ENCODE measurements at regions not wholly inside any gene's neighbourhood (a gene's known extent, or its start where the extent isn't known, plus 50 kb on each side); places are given as distances from the start of the nearest gene placed in this dataset.
A peak's percentile ranks its signal among the peaks of the same experiment; 100 is the strongest.

- no peak for DNase-seq (ENCODE audit: extremely low spot score, insufficient read length, low read depth)
- FAIRE-seq: no peak
Observed at GRCh38 chr20:7712661-7713060, 227.6 kb downstream of the HAO1 start.

DNA sequence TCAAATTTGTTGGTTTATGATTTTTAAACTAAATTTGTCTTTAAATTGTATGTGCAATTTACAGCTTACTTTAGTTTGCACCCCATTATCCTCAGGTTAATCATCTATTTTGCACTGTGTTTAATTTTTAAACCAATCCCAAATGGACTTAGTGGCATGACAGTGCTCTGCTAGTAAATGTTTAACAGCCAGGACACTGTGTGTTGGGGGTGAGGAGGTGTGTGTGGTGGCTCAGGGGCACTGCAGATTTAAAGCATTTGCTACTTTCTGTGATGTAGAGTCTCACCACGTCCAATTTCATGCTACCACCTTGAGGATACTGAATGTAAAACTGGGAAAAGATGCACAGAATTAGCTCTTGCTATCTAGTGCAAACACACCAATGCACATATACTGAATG, 225.7 kb downstream of the HAO1 start:
- DNase-seq (ENCODE audit: extremely low spot score, insufficient read length, low read depth) (no peak), FAIRE-seq (no peak)

- FAIRE-seq (no peak), DNase-seq (ENCODE audit: extremely low spot score, insufficient read length, low read depth) (no peak)
Observed at GRCh38 chr20:7716286-7716972, 223.8 kb downstream of the HAO1 start.

DNA sequence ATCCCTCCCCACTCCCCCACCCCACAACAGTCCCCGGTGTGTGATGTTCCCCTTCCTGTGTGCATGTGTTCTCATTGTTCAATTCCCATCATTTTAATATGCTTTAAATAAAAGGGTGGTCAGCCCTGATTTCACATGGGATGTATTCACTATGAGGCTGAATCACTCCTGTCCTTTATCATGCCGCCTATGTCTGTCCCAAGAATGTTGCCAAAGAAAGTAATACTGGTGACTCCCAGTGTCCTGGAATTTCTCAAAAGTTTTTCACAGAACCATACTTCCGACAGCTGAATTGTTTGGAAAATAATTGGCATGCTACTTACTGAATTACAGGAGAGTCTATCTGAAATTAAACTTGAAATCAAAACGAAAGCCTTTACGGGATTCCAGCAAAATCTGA, 217.7 kb downstream of the HAO1 start:
- FAIRE-seq (no peak), DNase-seq (ENCODE audit: extremely low spot score, insufficient read length, low read depth) (no peak)

GRCh38 chr20:7723284-7723683, 217.0 kb downstream of the HAO1 start:
- DNase-seq (ENCODE audit: extremely low spot score, insufficient read length, low read depth): no peak

DNA sequence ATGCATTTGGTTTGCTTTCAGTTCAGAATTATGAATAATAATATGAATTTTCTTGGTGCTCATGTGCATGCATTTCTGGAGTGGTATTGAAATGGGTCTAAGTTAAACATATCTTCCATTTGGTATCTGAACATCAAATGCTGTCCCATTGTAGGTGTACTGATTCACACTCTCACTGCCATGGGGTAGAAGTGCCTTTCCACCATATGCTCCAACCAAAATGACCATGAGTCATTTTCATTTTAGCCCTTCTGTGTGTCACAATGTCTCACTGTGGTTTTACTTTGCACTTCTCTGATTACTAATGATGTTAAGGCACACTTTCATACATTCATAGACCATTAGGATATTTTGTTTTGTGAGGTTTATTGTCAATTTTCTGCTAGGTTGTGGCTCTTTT, 211.9 kb downstream of the HAO1 start:
- DNase-seq (ENCODE audit: extremely low spot score, insufficient read length, low read depth) (no peak), FAIRE-seq (no peak)

More at GRCh38 chr20:7723284-7723683, 217.0 kb downstream of the HAO1 start:
- no peak for FAIRE-seq

GRCh38 chr20:7734216-7734615, 206.0 kb downstream of the HAO1 start:
- FAIRE-seq (no peak), DNase-seq (ENCODE audit: extremely low spot score, insufficient read length, low read depth) (no peak)

DNA sequence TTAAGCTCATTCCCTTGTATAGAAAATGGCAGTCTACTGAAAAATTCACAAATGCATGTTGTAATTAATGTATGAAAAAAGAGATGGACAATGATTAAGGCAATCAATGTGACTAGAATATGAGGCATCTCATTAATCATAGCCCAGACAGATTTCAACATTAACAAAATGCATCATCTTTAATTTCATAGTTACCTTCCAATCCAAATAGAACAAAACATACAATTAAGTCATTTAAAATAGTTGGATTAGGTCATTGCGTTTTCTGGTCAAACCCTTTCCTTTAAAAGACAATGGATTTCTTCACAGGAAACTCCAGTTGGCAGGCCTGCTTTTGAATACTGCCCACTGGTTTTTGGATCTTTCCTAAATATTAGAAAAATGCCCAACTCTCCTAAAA, 203.9 kb downstream of the HAO1 start:
- FAIRE-seq (no peak), DNase-seq (ENCODE audit: extremely low spot score, insufficient read length, low read depth) (no peak)

DNA sequence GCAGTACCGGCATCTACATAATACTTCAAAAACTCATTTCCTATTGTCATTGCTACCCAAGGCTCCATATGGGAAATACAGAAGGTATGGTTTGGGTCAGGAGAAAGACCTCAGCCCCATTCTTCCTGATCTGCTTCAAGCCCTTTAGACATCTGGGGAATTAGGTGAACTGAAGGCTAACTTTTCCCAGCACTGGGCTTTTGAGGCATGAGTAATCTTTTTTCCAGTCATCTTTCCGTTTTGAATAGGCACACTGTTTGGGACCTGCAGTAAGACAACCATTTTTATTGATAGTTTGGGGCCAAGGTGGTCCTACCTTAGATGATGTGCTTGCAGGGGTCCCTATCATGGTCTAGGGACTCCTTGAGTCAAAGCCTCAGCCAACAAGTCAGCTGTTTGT, 198.4 kb downstream of the HAO1 start:
- no peak for FAIRE-seq
- no peak for DNase-seq (ENCODE audit: extremely low spot score, insufficient read length, low read depth)

DNA sequence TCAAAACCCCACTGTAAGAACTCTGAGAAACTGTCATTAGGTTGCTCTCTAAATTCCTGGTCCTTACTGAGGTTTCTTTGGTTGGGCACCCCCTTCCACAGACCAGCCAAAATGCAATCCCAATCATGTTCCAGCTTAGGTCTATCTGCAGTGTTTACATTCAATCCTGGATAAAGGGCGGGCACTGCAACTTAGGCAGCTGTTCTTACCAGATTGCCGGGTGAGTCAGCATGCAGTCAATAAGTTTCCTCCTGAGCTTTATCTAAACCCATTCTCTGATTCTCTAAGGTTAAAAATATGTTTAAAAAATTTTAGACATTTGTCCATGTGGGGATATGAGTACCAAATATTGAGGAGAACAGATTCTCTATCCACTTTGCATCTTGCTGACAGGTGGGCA, 197.8 kb downstream of the HAO1 start:
- DNase-seq (ENCODE audit: extremely low spot score, insufficient read length, low read depth): no peak

DNA sequence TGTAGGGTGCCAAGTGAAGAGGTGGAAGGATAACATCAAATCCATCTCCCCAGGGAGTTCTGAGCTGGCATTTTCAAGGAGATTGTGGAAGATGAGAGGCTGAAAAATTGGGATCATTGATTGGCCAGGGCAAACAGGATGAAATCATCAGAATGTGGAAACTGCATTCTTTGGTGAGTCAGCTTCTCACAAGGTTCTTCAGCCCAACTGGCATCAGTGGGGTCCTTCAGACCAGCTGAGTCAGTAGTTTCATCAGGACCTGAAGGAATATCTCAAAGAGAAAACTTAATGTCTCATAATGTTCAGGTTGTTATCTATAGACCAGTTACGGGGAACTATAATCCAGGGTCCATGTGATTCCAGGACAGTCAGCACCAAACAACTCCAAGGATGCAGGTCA, 195.8 kb downstream of the HAO1 start:
- FAIRE-seq: no peak
- DNase-seq (ENCODE audit: extremely low spot score, insufficient read length, low read depth): no peak

More for the DNA sequence above, 197.8 kb downstream of the HAO1 start:
- no peak for FAIRE-seq

DNA sequence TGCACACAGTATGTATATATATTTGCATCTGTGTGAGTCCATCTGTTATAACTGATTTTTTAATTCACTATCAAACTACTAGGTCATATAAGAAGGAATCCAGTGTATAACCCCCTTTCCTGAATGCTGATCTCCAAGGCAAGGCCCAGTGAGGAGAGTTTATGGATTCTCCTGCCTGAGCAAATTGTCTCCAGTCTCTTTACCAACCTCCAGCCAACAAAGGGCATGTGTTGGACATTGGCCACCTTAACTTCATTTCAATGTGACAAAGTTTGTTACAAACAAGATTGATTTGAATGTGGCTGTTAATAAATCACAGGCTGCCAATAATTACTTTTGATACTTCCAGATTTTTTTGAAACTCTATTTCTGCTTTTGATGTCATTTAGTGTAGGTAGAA, 191.6 kb downstream of the HAO1 start:
- FAIRE-seq (no peak), DNase-seq (ENCODE audit: extremely low spot score, insufficient read length, low read depth) (no peak)

DNA sequence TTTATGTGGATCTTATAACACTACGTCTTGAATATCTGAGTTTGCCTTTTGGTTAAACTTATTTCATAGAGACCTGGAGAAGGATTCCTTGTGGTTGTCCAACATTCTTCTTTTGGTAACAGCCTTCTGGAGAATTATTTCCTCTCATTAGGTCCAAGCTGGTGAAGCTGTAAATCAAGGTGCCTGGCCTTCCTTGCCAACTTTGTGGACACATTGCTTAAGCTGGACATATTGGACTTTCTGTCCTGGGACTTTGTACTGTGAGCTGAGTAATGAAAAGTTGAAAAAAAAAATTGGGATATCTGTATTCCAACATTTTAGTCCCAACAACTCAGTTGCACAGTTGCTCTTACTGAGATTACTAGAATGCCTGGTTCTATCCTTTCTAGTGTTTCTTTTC, 186.2 kb downstream of the HAO1 start:
- FAIRE-seq (no peak), DNase-seq (ENCODE audit: extremely low spot score, insufficient read length, low read depth) (no peak)

DNA sequence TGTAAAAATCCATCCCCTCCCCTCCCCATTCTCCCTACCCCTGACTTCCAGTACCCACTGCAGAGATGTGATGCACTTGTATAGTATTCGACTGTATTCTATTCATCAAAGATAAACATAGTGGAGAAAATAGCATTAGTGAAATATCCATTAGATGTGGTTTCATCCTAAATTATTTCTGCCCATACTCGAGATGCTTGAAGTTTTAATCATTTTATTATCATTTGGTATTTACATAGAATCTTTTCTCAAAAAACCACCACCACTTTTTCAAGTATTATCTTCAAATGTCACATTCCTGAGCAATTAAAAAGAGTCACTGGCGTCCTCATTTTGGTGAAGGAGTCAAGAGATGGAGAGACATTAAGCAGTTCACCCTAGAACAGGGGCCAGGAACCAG, 181.9 kb downstream of the HAO1 start:
- FAIRE-seq: no peak

DNA sequence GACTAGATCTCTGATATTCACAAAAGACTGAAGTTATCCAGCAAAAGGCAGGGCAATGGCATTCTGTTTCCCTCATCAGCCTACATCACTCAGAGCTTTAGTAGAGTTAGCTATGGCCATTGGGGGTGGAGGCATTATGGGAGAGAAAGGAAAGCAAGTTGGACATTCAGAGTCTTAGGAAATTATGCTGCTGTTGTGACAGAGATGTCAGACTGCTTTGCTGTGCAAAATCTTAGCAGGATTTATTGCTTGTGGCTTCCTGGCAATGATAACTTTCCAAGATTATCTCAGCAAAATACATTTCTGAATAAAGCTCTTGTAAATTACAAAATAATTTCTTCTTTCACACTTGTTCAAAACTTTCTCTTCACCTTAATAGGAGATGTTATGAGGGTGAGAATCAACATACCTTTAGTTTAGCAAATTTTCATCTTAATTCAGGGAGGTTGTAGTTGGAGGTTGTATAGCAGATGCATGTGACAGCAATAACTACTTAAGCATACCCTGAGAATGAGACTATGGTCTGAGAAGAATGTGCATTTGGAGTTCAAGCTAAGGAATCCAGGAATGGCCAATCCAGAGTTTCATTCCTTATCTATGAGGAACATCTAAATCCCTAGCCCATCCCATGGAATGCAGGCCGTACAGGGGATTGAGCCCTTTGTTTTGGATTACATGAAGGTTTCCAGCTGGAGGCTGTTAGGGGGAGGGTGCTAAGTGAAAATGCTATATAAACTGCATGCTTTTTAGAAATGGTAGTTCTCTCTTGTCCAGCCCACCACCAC, 179.8 kb downstream of the HAO1 start:
- DNase-seq (ENCODE audit: extremely low spot score, insufficient read length, low read depth) (no peak), FAIRE-seq (no peak)

More for the DNA sequence above, 181.9 kb downstream of the HAO1 start:
- no peak for DNase-seq (ENCODE audit: extremely low spot score, insufficient read length, low read depth)

DNA sequence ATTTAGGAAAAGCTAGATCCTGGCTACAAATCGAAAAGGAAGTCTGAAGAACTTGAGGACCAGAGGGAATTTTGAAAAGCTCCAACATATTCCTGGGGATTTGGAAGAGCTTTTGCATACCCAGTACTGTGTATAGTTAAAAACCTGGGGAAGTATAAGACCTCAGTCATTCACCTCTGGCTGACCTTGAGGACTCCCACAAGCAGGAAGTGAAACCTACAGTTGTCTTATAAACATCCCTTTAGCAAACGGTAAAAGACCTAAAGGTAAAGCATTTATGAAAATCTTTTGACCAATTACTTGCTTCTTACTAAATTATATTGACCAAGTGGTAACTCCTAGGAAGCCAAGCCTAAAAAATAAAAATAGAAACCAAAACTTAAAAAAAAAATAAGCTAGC, 175.0 kb downstream of the HAO1 start:
- DNase-seq (ENCODE audit: extremely low spot score, insufficient read length, low read depth) (no peak), FAIRE-seq (peak; percentile 61)

DNA sequence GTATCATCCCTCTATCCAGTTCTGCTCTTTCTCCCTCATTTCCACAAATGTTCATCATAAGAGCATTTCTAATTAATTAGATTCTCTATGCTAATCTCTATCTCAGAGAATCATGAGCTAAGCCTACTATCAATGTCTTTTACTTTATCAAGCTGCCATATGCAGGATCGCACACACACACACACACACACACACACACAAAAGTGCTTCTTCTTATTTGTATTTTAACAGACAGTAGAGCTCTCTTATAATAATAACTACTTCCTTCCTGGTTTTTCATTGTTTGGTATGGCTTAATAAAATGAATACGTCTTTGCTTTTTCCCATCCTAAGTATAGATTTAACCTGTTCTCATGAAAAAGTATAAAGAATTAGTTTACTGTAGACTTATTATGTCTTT, 170.2 kb downstream of the HAO1 start:
- DNase-seq (ENCODE audit: extremely low spot score, insufficient read length, low read depth) (no peak), FAIRE-seq (no peak)

DNA sequence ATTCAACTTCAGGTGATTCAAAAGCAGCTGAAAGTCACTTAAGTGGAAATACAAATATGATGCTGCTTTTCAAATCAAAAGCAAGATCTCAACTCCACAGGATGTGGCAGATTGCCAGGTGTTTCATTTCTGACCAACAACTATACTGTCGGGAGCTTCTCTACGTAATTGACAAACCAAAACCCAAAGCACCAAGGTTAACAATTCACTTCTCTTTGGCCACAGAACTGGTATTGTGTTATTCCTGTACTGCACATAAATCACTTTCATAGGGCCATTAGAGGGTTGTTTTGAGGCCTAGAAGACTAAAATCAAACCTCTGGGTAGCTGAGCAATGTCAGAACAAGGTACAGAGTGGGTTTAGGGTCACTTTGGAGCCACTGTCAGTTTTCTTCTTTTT, 169.7 kb downstream of the HAO1 start:
- peak; percentile 88 for FAIRE-seq
- no peak for DNase-seq (ENCODE audit: extremely low spot score, insufficient read length, low read depth)

- no peak for DNase-seq (ENCODE audit: extremely low spot score, insufficient read length, low read depth)
- no peak for FAIRE-seq
Observed at GRCh38 chr20:7772371-7772770, 167.9 kb downstream of the HAO1 start.

GRCh38 chr20:7773511-7773910, 166.7 kb downstream of the HAO1 start:
- DNase-seq (ENCODE audit: extremely low spot score, insufficient read length, low read depth) (no peak), FAIRE-seq (no peak)

DNA sequence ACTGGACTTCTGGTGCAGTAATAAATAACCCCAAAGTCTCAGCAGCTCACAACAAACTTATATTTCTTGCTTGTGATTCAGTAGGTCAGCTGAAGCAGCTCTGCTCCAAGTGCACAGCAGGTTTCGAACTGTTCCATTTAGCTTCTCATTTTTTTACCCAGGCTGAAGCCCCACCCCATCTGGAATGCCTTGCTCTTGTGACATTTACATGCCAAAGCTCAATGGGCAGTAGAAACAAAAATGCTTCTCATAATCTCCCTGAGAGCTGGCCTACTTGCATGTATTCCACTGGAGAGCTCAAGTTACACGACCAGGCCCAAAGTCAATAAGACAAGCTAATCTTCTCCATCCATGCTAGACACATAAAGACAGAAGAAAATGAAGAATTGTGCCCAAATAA, 165.2 kb downstream of the HAO1 start:
- FAIRE-seq (no peak), DNase-seq (ENCODE audit: extremely low spot score, insufficient read length, low read depth) (no peak)

DNA sequence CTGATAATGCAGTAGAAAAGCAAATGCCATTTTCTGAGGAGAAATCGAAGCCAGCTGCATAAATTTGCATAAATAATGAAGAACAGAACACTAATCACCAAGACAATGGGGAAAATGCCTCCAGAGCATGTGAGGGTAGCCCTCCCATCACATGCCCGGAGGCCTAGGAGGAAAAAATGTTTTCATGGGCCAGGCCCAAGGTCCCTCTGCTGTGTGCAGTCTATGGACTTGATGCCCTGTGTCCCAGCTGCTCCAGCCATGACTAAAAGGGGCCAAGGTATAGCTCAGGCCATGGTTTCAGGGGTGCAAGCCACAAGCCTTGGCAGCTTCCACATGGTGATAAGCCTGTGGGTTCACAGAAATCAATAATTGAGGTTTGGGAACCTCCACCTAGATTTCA, 164.1 kb downstream of the HAO1 start:
- DNase-seq (ENCODE audit: extremely low spot score, insufficient read length, low read depth): no peak
- no peak for FAIRE-seq
